GM12891 (cell line): ENCODE measurements at regions not wholly inside any gene's neighbourhood (a gene's known extent, or its start where the extent isn't known, plus 50 kb on each side); places are given as distances from the start of the nearest gene placed in this dataset.

ENCODE experiments used
- POLR2A ChIP-seq: IDR thresholded peaks from 2 replicates; pipeline ENCODE4 v1.6.1; 2011; ENCODE audit warnings: low read depth, low read length, control low read depth
- TAF1 ChIP-seq: IDR thresholded peaks from 2 replicates; pipeline ENCODE4 v1.6.1; 2011; ENCODE audit warnings: low read depth, low read length, control low read depth

- TF ChIP-seq POLR2A (no peak), TAF1 (no peak)
Measured at GRCh38 chr1:186605762-186606350, 74.4 kb downstream of the PTGS2 start.
